B cell (primary cell): ENCODE measurements at regions not wholly inside any gene's neighbourhood (a gene's known extent, or its start where the extent isn't known, plus 50 kb on each side); places are given as distances from the start of the nearest gene placed in this dataset.

Source experiments
- ATAC-seq: fragments of 200-7000 bp; cut with Tn5 transposase; one replicate; pipeline ENCODE4 v1.10.0; 2021; ENCODE audit warnings: low read depth, mild to moderate bottlenecking, moderate number of reproducible peaks, moderate library complexity
- CTCF ChIA-PET: fragments of 350-600 bp; sonication (Branson Sonifier 250); formaldehyde crosslinking; loops from one replicate; lab custom pipeline; 2021; ENCODE audit warnings: antibody characterized with exemption, inconsistent platforms; lab: Charles Lee
- POLR2A ChIA-PET: fragments of 350-600 bp; sonication (Branson Sonifier 250); formaldehyde crosslinking; loops from one replicate; lab custom pipeline; 2021; ENCODE audit warnings: antibody characterized with exemption; lab: Charles Lee
- DNase-seq: peaks from one replicate; pipeline ENCODE4 v3.0.0; 2013
- H2AFZ ChIP-seq: 2 replicates; pipeline ENCODE4 v1.6.1; 2012; ENCODE audit warnings: mild to moderate bottlenecking, low read depth, low read length; ENCODE audit not compliant: insufficient read depth, poor library complexity, severe bottlenecking
- H3K27ac ChIP-seq, 2 donors: 1 replicate in 1 of 2; 2 replicates in 1 of 2; pipeline ENCODE4 v1.5.1; 2012 to 2013; ENCODE audit warnings: low read length in 2 of 2, mild to moderate bottlenecking in 2 of 2, moderate library complexity in 1 of 2
- H3K27me3 ChIP-seq, 4 experiments: fragments of 200-600 bp in 1 of 4; sonication (generic) in 1 of 4; replicated peaks in 1 of 4; 1 replicate in 2 of 4; 2 replicates in 2 of 4; pipeline versions ENCODE4 v1.6.1 to v1.7.0; 2013 to 2016; ENCODE audit warnings: low read length in 3 of 4, mild to moderate bottlenecking in 2 of 4, mixed read lengths in 1 of 4, moderate library complexity in 1 of 4; ENCODE audit not compliant: insufficient read depth in 4 of 4, control insufficient read depth in 3 of 4; ENCODE audit errors: control extremely low read depth in 1 of 4
- H3K36me3 ChIP-seq, 2 experiments: replicated peaks in 1 of 2; 1 replicate in 1 of 2; 2 replicates in 1 of 2; pipeline versions ENCODE4 v1.6.1 to v1.7.1; 2013; ENCODE audit warnings: low read length in 1 of 2; ENCODE audit not compliant: insufficient read depth in 2 of 2, control insufficient read depth in 1 of 2; ENCODE audit errors: control extremely low read depth in 1 of 2, extremely low read depth in 1 of 2
- H3K4me1 ChIP-seq, 2 donors: fragments of 200-600 bp in 1 of 2; sonication (generic) in 1 of 2; 1 replicate in 1 of 2; 2 replicates in 1 of 2; pipeline versions ENCODE4 v1.5.1 to v1.6.1; 2013 to 2017; ENCODE audit warnings: low read length in 2 of 2; ENCODE audit not compliant: control insufficient read depth in 2 of 2, insufficient read depth in 2 of 2
- H3K4me2 ChIP-seq: replicated peaks from 2 replicates; pipeline ENCODE3; 2012; ENCODE audit warnings: mild to moderate bottlenecking, low read depth, low read length; ENCODE audit not compliant: poor library complexity, severe bottlenecking
- H3K4me3 ChIP-seq, 5 experiments: fragments of 200-600 bp in 1 of 5; sonication (generic) in 1 of 5; 1 replicate in 3 of 5; 2 replicates in 2 of 5; pipeline versions ENCODE4 v1.5.1 to v1.7.0; 2011 to 2016; ENCODE audit warnings: low read length in 4 of 5, mild to moderate bottlenecking in 4 of 5, low read depth in 2 of 5, control low read depth in 1 of 5, moderate library complexity in 1 of 5; ENCODE audit not compliant: insufficient read depth in 1 of 5; ENCODE audit errors: control extremely low read depth in 1 of 5, extremely low read depth in 1 of 5
- H3K79me2 ChIP-seq: fragments of 200-600 bp; sonication (generic); one replicate; pipeline ENCODE4 v1.6.0; 2016; ENCODE audit warnings: low read length; ENCODE audit not compliant: control insufficient read depth, insufficient read depth
- H3K9ac ChIP-seq: fragments of 200-600 bp; sonication (generic); 2 replicates; pipeline ENCODE4 v1.6.1; 2017; ENCODE audit warnings: mild to moderate bottlenecking, low read length, moderate library complexity
- H3K9me3 ChIP-seq, 3 donors: one replicate each; pipeline versions ENCODE4 v1.6.1 to v1.7.1; 2013; ENCODE audit warnings: low read length in 2 of 3; ENCODE audit not compliant: control insufficient read depth in 2 of 3, insufficient read depth in 1 of 3; ENCODE audit errors: control extremely low read depth in 1 of 3
- H4K20me1 ChIP-seq: 2 replicates; pipeline ENCODE4 v1.6.0; 2012; ENCODE audit warnings: mild to moderate bottlenecking, low read length; ENCODE audit not compliant: insufficient read depth, control insufficient read depth, poor library complexity, severe bottlenecking
- H3K27ac Mint-ChIP-seq: one replicate; pipeline ENCODE4 v1.8.0; 2021; ENCODE audit warnings: mixed read lengths
- H3K27me3 Mint-ChIP-seq: one replicate; pipeline ENCODE4 v1.8.0; 2021; ENCODE audit warnings: mixed read lengths
- H3K4me1 Mint-ChIP-seq: one replicate; pipeline ENCODE4 v1.8.0; 2021; ENCODE audit warnings: mixed read lengths
- H3K4me3 Mint-ChIP-seq: one replicate; pipeline ENCODE4 v1.8.0; 2021; ENCODE audit warnings: mixed read lengths
- H3K9me3 Mint-ChIP-seq: one replicate; pipeline ENCODE4 v1.8.0; 2022; ENCODE audit warnings: mixed read lengths; ENCODE audit not compliant: insufficient read depth
- EZH2 ChIP-seq: IDR thresholded peaks from 2 replicates; pipeline ENCODE4 v1.6.1; 2012; ENCODE audit warnings: borderline replicate concordance, low read depth, mild to moderate bottlenecking, moderate library complexity, low read length; ENCODE audit not compliant: insufficient read depth, poor library complexity, severe bottlenecking
- WGBS: methylation state at CpG from one replicate; pipeline ENCODE4 v1.1.5; 2013; ENCODE audit warnings: missing lambda C conversion rate; ENCODE audit not compliant: insufficient coverage; 5-methylcytosine and 5-hydroxymethylcytosine counted together
- intact Hi-C: fragments of 100-400 bp; cut with micrococcal nuclease; formaldehyde crosslinking; loops from one replicate; pipeline ENCODE4 v1.10.0; 2022
- TF ChIP-seq, protein P1 (sequence below): fragments of 200-600 bp; IDR thresholded peaks from one replicate; pipeline ENCODE4 v1.8.0; 2022; ENCODE audit warnings: antibody characterized with exemption, mild to moderate bottlenecking

DNA sequence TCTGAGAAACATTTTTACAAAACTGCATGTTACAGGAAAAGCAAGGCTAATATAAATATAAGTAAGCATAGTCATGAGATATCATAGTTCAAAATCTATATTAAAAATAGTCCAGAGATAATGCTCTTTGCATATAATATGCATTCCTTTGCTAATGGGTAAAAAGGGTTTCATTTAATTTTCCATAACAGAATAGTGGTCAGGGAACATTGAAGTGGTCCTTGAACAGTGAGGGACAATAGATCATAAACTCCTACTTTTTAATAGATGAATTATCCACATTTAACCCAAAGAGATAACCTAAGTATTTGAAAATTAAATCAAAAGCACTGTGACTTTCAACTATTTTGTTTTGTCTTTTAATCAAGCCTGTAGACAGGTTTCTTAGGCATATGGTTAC is 243.1 kb upstream of the ADGRB3 start:
- H3K27me3 Mint-ChIP-seq = no peaks in the 10 kb centered on the region
- CTCF ChIA-PET = no interaction called here
- Histone ChIP-seq H3K4me2 (no peak overlapping the region), H3K4me3 (no peak overlapping the region), H3K79me2 (no peaks in the 10 kb centered on the region), H3K36me3 (no peaks in the 10 kb centered on the region), H2AFZ (no peak overlapping the region), H3K9me3 (peaks cover 0 to 4% (median 0%) of the 10 kb centered on the region in 3 donors), H4K20me1 (no peaks in the 10 kb centered on the region), H3K27me3 (no peaks in the 10 kb centered on the region), H3K9ac (no peak overlapping the region), H3K27ac (no peak overlapping the region), H3K4me1 (no peaks in the 10 kb centered on the region)
- intact Hi-C loops = no loop called here
- no peak for ATAC-seq
- no peak for DNase-seq
- POLR2A ChIA-PET = no interaction called here
- no peaks in the 10 kb centered on the region for H3K4me1 Mint-ChIP-seq
- H3K4me3 Mint-ChIP-seq = no peak overlapping the region
- no peak overlapping the region for H3K27ac Mint-ChIP-seq
- TF ChIP-seq EZH2 = no peak
- TF ChIP-seq, protein P1, sequence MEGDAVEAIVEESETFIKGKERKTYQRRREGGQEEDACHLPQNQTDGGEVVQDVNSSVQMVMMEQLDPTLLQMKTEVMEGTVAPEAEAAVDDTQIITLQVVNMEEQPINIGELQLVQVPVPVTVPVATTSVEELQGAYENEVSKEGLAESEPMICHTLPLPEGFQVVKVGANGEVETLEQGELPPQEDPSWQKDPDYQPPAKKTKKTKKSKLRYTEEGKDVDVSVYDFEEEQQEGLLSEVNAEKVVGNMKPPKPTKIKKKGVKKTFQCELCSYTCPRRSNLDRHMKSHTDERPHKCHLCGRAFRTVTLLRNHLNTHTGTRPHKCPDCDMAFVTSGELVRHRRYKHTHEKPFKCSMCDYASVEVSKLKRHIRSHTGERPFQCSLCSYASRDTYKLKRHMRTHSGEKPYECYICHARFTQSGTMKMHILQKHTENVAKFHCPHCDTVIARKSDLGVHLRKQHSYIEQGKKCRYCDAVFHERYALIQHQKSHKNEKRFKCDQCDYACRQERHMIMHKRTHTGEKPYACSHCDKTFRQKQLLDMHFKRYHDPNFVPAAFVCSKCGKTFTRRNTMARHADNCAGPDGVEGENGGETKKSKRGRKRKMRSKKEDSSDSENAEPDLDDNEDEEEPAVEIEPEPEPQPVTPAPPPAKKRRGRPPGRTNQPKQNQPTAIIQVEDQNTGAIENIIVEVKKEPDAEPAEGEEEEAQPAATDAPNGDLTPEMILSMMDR = no peak
- H3K9me3 Mint-ChIP-seq = peaks cover 3% of the 10 kb centered on the region

DNA sequence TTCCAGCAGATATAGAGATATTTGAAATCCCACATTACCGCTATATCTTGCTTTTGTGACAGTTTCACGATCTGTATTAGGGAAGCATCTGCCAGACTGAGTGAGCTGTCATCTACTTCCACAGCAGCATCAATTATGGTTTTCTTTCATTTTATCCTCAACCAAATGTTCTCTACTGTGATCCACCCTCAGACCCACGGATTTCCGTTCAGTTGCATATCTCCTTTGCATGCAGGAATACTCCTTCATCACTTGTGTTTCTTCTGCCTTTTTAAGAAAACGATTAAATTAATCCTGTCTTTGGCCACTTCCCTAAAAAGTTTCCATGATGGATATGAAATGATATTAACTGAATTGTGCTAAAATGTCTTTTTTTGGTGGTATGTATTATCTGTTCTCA is 262.1 kb upstream of the ADGRB3 start:
- Mint-ChIP-seq H3K4me1 (no peaks in the 10 kb centered on the region), H3K27me3 (no peaks in the 10 kb centered on the region), H3K27ac (no peak overlapping the region), H3K4me3 (no peak overlapping the region), H3K9me3 (peaks cover 5% of the 10 kb centered on the region)
- H3K4me1 ChIP-seq = no peaks in the 10 kb centered on the region
- TF ChIP-seq EZH2 = no peak
- TF ChIP-seq, protein P1 = no peak
- H3K4me2 ChIP-seq = no peak overlapping the region
- intact Hi-C loops = no loop called here
- H4K20me1 ChIP-seq = no peaks in the 10 kb centered on the region
- no peak overlapping the region for H3K27ac ChIP-seq
- DNase-seq = no peak
- H3K9ac ChIP-seq = no peak overlapping the region
- H3K36me3 ChIP-seq = no peaks in the 10 kb centered on the region
- CTCF ChIA-PET = no interaction called here
- no peaks in the 10 kb centered on the region for H3K79me2 ChIP-seq
- POLR2A ChIA-PET = no interaction called here
- no peak overlapping the region for H3K4me3 ChIP-seq
- H3K9me3 ChIP-seq = no peaks in the 10 kb centered on the region
- 93% methylated on average over 4 of the region's 5 CpGs for WGBS
- no peak for ATAC-seq
- H2AFZ ChIP-seq = no peak overlapping the region
- no peaks in the 10 kb centered on the region for H3K27me3 ChIP-seq
